ENCODE measurements at regions not wholly inside any gene's neighbourhood (a gene's known extent, or its start where the extent isn't known, plus 50 kb on each side); places are given as distances from the start of the nearest gene placed in this dataset.

DNA sequence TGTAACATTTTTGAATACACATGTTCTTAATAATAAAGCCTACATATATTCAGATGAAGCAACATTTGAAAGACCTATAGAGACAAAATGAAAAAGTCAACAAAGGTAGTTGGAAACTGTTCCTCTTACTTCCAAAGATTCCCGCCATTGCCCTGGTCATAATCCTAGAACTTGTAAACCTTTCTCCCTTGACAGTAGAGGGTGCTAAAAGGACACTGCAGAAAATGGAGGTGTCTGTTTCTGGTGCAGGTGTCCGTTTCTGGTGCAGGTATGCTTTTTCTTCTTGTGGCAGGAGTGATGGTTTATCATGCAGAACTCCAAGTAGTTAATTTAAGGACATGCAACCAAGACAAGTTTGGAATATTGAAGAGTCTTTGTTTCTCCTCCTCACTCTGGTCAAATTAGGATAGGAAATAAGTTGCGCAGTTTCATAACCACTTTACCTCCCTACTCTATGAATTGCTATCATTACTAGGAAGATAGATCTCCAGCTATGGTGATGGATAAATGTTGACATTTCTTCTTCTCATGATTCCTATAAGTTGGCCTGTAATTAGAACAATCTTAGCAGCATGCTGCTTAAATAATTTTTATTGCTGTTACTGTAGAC, 56.0 kb upstream of the FAM174A start:
- DNase-seq (ENCODE audit: low read depth, low spot score), result peak; percentile 54
- in situ Hi-C loops (cut with HindIII; ENCODE audit: low pct_unique_long_range_greater_than_20kb, low sequenced_read_pairs), result no loop called here

DNA sequence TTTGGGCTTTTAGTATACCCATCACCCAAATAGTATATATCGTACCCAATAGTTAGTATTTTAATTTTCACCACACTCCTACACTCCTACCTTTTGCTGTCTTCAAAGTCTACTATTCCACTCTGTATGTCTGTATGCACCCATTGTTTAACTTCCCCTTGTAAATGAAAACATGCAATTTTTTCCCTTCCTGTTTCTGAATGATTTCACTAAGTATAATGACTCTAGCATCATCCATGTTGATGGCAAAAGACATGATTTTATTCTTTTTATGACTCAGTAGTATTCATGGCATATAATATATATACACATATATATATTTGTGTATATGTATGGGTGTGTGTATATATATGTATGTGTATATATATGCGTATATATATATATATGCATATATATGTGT, 63.1 kb upstream of the FAM174A start:
- in situ Hi-C loops (cut with HindIII; ENCODE audit: low pct_unique_long_range_greater_than_20kb, low sequenced_read_pairs), result no loop called here
- DNase-seq (ENCODE audit: low read depth, low spot score), result no peak

DNA sequence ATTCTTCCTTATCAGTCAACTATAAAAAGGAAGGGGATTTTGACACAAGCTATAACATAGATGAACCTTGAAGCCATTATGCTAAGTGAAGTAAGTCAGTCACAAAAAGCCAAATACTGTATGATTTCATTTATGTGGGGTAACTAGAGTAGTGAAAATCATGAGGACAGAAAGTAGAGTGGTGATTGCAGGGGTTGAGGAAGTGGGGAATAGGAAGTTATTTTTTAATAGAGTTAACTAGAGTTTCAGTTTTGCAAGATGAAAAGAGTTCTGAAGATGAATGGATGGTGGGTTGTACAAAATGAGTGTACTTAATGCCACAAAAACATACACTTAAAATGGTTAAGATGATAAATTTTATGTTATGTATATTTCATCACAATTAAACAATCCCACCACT, 65.4 kb upstream of the FAM174A start:
- no peak for DNase-seq (ENCODE audit: low read depth, low spot score)
- in situ Hi-C loops (cut with HindIII; ENCODE audit: low pct_unique_long_range_greater_than_20kb, low sequenced_read_pairs), result no loop called here

DNA sequence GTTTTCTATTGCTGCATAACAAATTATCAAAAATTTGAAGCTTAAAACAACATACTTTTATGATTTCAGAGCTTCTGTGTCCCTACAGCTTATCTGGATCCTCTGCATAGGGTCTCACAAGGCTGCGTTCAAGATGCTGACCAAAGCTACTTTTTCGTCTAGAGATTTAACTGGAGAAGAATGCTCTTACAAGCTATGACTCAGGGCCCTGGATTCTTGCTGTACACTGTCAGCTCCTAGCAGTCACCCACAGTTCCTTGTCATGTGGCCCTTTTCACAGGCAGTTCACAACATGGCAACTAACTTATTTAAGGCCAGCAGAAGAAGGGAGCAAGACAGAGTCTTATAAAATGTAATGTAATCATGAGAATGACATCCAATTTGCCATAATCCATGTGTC, 70.8 kb upstream of the FAM174A start:
- no peak for DNase-seq (ENCODE audit: low read depth, low spot score)
- in situ Hi-C loops (cut with HindIII; ENCODE audit: low pct_unique_long_range_greater_than_20kb, low sequenced_read_pairs), result no loop called here

DNA sequence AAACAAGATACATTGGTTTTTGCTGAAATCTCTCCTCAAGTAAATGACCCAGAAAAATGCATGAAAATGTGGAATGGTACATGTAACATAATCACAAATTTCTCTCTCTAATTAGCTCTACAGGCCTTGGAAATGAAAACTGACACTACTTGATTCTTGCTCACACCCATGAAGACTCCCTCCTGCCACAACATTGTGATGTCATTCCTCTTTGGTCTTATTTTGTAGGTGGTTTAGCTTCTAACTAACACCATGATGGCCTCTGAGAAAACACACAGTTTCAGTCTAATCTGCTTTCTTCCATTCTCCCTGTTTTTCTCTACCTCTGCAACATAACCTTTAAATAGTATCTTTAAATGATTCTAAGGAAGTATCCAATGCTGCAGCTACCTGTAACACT, 78.6 kb upstream of the FAM174A start:
- DNase-seq (ENCODE audit: low read depth, low spot score), result no peak
- in situ Hi-C loops (cut with HindIII; ENCODE audit: low pct_unique_long_range_greater_than_20kb, low sequenced_read_pairs), result no loop called here

DNA sequence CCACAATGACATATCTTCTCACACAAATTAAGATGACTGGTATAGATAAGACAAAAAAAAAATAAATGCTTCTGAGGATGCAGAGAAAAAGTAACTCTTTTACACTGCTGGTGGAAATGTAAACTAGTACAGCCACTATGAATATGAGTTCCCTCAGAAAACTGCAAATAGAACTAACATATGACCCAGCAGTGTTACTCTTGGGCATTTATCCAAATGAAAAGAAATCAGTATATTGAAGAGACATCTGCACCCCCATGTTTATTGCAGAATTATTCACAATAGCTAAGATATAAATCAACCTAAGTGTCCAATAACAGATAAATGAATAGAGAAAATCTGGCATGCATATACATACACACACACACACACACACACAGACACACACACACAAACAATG, 83.0 kb upstream of the FAM174A start:
- DNase-seq (ENCODE audit: low read depth, low spot score), result no peak
- in situ Hi-C loops (cut with HindIII; ENCODE audit: low pct_unique_long_range_greater_than_20kb, low sequenced_read_pairs), result no loop called here

DNA sequence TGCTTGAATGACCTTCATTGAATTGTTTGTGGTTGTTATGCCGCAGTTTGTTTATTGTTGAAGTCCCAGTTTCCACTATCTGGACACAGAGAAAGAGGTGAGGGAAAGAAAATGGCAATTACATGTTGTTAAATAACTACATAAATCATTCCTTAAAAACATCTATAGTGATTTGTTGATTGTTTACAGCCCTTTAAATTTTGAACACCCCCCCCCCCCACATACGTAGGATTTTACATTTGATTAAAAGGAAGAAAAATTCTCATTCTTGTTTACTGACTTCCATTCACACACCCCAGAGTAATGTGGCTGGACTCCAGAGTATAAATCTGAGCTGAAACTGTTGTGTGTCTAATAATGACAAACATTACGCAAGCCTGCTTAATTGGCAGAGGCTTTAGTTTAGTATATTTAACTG, 87.1 kb upstream of the FAM174A start:
- in situ Hi-C loops (cut with HindIII; ENCODE audit: low pct_unique_long_range_greater_than_20kb, low sequenced_read_pairs), result no loop called here
- DNase-seq (ENCODE audit: low read depth, low spot score), result no peak

DNA sequence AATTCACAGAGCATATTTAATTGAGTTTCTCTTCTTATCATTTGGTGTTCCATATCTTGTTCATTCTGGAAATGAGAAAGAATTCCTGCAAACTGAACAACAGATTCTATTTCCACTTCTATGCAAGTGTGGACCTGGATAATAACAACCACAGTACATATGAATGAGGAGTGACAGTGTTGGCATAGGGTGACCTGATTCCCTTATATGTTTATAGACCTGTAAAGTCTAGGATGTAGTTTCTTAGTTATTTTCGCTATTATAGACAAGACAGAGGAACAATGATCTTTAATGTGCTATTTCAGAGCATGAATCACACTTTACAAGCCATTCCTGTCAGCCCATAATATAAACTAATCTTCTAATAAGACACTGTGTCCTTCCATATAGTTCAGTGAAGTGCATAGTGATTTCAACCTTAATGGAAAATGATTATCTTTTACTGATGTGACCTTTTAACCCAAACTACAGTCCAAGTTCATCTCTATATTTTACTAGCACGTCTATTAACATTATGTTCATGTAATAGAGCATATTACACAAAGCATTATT, 88.2 kb upstream of the FAM174A start:
- no peak for DNase-seq (ENCODE audit: low read depth, low spot score)
- in situ Hi-C loops (cut with HindIII; ENCODE audit: low pct_unique_long_range_greater_than_20kb, low sequenced_read_pairs), result no loop called here

DNA sequence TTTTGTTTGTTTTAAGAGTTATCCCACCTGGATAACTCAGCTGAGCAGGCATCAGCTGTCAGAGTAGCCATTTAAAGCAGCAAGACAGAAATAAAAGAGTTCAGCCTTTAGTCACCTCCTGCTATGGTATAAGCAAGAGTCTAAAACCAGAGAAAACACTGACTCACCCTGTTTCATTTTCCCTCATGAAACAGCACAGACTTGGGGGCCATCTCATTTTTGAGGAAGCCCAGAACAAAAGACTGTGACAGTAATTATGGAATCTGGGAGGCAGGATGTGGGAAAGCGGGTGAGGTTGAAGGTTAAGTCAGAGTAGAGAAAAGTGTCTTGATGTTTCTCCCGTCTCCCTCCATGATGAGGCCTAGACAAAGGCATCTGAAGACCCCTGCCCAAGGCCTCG, 90.2 kb upstream of the FAM174A start:
- no peak for DNase-seq (ENCODE audit: low read depth, low spot score)
- in situ Hi-C loops (cut with HindIII; ENCODE audit: low pct_unique_long_range_greater_than_20kb, low sequenced_read_pairs), result no loop called here

DNA sequence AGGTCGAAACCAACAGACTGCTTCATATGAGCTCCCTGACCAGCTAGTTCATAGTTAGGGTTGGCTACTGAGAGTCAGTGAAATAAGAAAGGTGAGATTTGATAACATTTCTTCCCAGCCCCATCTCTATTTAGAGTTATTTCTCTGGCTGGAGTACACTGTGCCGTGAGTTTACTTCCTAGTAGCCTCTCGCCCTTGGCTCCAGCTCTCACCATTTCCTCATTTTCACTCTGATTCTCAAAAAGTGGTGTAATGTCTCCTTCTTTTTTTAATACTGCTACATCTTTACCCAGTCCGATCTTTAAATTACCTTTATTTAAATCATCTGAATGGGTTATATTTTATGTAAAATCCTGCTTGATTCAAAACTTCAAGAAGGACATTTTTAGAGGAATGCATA, 100.4 kb upstream of the FAM174A start:
- no peak for DNase-seq (ENCODE audit: low read depth, low spot score)
- in situ Hi-C loops (cut with HindIII; ENCODE audit: low pct_unique_long_range_greater_than_20kb, low sequenced_read_pairs), result no loop called here

DNA sequence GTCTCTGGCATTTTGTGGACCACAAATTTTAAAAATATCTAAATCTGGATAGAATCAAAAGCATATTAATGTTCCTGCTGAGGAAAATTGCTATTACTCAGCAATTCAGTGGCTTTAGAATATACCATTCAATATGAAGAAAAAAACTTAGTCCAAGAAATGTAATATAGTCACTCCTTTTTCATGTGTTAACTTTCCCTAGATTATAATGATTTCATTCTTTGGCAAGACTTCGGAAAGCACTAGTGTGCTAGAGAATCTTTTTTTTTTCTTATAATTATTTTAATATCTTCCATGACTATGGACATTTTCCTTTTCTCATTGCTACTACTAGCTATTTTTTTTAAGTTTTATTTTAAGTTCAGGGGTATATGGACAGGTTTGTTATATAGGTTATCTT, 102.4 kb upstream of the FAM174A start:
- in situ Hi-C loops (cut with HindIII; ENCODE audit: low pct_unique_long_range_greater_than_20kb, low sequenced_read_pairs), result no loop called here
- no peak for DNase-seq (ENCODE audit: low read depth, low spot score)

DNA sequence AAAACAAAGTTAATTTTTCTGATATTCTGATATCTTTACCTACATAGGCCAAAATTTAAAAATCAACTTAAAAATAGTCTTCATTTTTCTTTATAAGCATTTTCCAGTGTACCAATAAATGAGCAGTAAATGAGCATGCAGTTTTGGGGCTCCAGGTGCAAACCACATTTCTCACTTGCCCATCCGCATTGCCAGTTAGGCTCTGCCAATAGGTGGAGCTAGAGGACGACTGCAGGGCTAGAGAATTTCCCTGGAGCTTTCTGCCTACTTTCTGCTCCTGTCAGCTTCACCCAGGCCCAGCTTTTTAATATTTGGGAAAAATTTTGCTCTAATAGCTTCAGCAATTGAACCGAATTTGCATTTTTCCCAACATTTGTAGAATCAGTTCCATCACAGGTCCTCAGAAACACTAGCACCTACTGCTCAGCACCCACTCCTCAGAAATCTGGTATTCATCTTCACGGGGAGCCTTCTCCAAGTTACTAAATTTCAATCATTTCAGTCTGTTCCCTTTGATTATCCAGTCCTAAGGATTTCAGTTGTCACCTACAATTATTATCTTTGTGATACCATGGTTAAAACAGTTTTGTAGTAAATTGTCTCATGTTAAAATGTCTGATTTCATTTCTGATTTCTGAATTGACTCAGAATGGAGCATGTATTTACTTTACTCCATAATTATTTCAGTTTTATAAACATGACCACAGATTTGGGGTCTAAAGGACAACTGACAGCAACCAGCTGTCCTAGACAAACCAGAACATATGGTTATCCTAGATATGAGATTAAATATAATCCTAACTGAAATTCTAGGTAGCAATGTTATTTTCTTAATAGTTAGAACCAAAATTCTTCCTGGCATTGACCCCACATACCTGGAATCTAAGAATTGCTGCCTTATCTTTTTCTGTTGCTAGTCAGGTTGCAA, 104.6 kb upstream of the FAM174A start:
- in situ Hi-C loops (cut with HindIII; ENCODE audit: low pct_unique_long_range_greater_than_20kb, low sequenced_read_pairs), result no loop called here
- DNase-seq (ENCODE audit: low read depth, low spot score), result peak; percentile 64

DNA sequence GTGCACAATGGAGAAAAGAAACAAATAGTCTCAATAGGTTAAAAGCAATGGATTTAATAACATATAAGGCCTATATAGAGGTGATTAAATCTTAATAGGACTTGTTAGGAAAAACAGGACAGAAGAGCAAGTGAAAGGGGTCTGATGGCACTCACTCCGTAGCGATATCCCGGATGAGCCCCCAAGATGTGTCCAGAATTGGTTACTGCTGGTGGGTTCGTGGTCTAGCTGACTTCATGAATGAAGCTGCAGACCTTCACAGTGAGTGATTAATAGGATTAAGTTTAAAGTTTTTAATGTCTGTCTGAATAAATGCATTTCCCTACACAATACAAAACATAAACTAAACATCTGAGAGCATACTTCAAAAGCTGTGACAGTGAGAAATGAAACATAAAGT, 110.4 kb upstream of the FAM174A start:
- DNase-seq (ENCODE audit: low read depth, low spot score), result no peak
- in situ Hi-C loops (cut with HindIII; ENCODE audit: low pct_unique_long_range_greater_than_20kb, low sequenced_read_pairs), result no loop called here

DNA sequence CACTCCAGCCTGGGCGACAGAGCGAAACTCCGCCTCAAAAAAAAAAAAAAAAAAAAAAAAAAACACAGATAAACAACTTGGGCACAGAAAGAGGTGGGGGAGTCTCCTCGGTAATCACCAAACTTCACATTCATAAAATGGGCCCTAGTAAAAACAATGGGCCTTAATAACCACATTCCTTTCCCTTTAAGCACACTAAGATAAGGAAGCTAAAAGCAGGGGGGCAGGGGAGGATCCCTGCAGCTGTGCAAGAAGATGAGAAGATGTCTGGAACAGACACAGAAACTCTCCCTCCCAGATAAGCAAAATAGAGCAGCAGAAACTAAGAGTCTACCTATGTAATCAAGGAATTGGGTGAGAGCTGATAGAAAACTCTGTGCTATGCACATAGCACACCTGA, 111.2 kb upstream of the FAM174A start:
- in situ Hi-C loops (cut with HindIII; ENCODE audit: low pct_unique_long_range_greater_than_20kb, low sequenced_read_pairs), result no loop called here
- no peak for DNase-seq (ENCODE audit: low read depth, low spot score)

DNA sequence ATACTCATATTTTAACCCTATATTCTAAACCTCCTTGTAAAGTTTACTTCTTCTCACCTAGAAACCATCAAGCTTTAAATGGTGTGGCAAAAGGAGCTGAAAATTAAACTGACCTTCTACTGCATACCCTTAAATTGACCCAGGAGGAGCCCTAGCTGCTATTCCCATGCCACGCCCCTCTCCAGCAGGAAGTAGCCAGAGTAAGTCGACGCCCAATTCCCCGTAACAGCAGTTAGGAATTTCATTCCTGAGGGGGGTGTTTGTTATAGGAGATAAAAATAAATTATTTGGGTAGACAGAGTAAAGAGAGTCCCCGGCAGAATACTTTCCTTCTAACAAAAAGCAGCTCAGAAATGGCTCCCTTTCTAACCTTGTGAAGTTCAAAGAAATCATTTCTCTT, 111.8 kb upstream of the FAM174A start:
- DNase-seq (ENCODE audit: low read depth, low spot score), result no peak
- in situ Hi-C loops (cut with HindIII; ENCODE audit: low pct_unique_long_range_greater_than_20kb, low sequenced_read_pairs), result no loop called here

DNA sequence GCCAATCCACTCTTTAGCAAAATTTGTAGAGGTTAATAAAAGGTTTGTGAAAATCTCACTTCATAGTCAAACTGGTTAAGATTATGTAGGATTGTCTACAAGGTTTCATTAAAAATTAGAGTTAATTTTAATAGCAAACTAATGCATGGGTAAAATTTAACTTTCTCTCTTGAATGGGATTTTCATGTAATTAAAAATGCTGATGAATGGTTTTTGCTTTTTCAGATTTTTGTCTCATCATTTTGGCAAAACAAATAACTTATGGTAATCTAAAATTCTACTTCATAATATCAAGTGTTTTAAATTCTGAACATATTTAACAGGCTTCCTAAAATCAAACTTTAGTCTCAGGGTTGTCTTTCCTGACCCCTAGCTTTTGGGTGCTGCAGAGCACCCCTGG, 113.8 kb upstream of the FAM174A start:
- no peak for DNase-seq (ENCODE audit: low read depth, low spot score)
- in situ Hi-C loops (cut with HindIII; ENCODE audit: low pct_unique_long_range_greater_than_20kb, low sequenced_read_pairs), result no loop called here

DNA sequence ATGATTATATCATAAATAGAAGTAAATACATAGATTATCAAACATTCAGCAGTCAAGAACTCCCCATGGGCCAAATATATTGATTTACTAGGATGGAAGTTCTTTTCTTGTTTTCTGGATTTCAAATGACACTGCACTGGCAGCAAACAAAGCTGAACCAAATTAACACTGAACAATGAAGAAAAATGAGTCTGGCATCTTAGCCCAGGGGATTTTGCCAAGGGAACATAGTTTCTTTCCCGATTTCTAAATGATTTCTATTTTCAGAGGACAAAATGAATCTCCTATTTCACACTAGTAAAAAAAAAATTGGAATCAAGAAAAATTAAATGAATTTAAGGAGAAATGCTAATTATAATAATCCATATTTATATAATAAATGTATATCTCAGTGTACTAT, 116.9 kb upstream of the FAM174A start:
- in situ Hi-C loops (cut with HindIII; ENCODE audit: low pct_unique_long_range_greater_than_20kb, low sequenced_read_pairs), result no loop called here
- DNase-seq (ENCODE audit: low read depth, low spot score), result no peak

DNA sequence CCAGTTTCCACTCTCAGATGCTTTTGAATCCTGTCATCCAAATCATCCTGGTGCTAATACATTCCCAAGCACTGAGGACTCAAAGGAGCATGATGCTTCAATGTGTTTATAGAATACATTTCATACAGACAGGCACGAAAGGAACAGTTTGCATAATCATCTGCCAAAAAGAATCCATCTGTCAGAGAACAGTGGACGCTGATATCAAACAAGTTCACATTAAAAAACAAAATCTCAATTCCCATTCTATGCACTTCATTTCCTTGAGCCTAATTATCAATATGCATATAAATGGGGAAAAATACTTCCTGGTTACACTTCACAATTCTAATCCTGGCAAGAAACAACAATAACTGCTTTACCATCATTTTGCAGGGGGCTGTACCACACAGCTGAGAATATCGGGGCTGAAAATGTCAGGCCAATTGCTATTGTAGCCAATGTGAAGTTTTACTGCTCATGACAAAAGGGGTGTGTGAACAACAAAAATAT, 125.5 kb upstream of the FAM174A start:
- in situ Hi-C loops (cut with HindIII; ENCODE audit: low pct_unique_long_range_greater_than_20kb, low sequenced_read_pairs), result no loop called here
- no peak for DNase-seq (ENCODE audit: low read depth, low spot score)

DNA sequence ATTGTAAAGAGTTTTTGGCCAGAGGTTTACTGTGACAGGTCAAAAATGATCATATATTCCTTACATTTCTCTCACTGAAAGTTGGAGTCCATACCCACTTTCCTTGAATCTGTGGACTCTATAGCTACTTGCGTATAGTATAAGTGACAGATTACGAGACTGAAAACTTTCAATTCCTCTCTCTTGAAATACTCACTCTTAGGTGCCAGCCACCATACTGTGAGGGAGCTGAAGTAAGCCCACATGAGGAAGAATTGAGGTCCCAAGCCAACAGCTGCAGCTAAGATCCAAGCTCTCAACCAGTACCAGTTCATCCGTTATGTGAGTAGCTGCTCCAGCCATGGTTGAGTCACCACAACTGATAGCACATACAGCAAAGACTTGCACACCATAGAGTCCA, 128.1 kb upstream of the FAM174A start:
- in situ Hi-C loops (cut with HindIII; ENCODE audit: low pct_unique_long_range_greater_than_20kb, low sequenced_read_pairs), result no loop called here
- DNase-seq (ENCODE audit: low read depth, low spot score), result no peak

Measured in SK-MEL-5 (cell line).